ENCODE measurements at regions not wholly inside any gene's neighbourhood (a gene's known extent, or its start where the extent isn't known, plus 50 kb on each side); places are given as distances from the start of the nearest gene placed in this dataset.
"Not testable (repeated sequence)": the region's sequence is repeated elsewhere in the genome, so short reads cannot be mapped to it uniquely, and the experiment has no call there.

- DNase-seq (ENCODE audit: extremely low read depth, low read depth), result no peak
Observed at GRCh38 chr13:55550624-55551023, 1590.1 kb upstream of the PRR20A start.

- no peak for DNase-seq (ENCODE audit: extremely low read depth, low read depth)
Observed at GRCh38 chr13:55553701-55554100, 1587.0 kb upstream of the PRR20A start.

GRCh38 chr13:55554741-55555140 lies 1586.0 kb upstream of the PRR20A start:
- DNase-seq (ENCODE audit: extremely low read depth, low read depth), result no peak

- DNase-seq (ENCODE audit: extremely low read depth, low read depth), result no peak
Observed at GRCh38 chr13:55560331-55560730, 1580.4 kb upstream of the PRR20A start.

- no peak for DNase-seq (ENCODE audit: extremely low read depth, low read depth)
Observed at GRCh38 chr13:55563267-55563666, 1577.5 kb upstream of the PRR20A start.

GRCh38 chr13:55566334-55566733 lies 1574.4 kb upstream of the PRR20A start:
- no peak for DNase-seq (ENCODE audit: extremely low read depth, low read depth)

- no peak for DNase-seq (ENCODE audit: extremely low read depth, low read depth)
Observed at GRCh38 chr13:55566779-55567178, 1573.9 kb upstream of the PRR20A start.

GRCh38 chr13:55567721-55568625 lies 1572.7 kb upstream of the PRR20A start:
- no peak for DNase-seq (ENCODE audit: extremely low read depth, low read depth)

GRCh38 chr13:55569082-55569481 lies 1571.6 kb upstream of the PRR20A start:
- no peak for DNase-seq (ENCODE audit: extremely low read depth, low read depth)

GRCh38 chr13:55569514-55569913 lies 1571.2 kb upstream of the PRR20A start:
- DNase-seq (ENCODE audit: extremely low read depth, low read depth), result no peak

GRCh38 chr13:55570371-55570770 lies 1570.3 kb upstream of the PRR20A start:
- DNase-seq (ENCODE audit: extremely low read depth, low read depth), result no peak

GRCh38 chr13:55571237-55571867 lies 1569.4 kb upstream of the PRR20A start:
- no peak for DNase-seq (ENCODE audit: extremely low read depth, low read depth)

- DNase-seq (ENCODE audit: extremely low read depth, low read depth), result no peak
Observed at GRCh38 chr13:55572408-55572807, 1568.3 kb upstream of the PRR20A start.

- no peak for DNase-seq (ENCODE audit: extremely low read depth, low read depth)
Observed at GRCh38 chr13:55572862-55573261, 1567.9 kb upstream of the PRR20A start.

- DNase-seq (ENCODE audit: extremely low read depth, low read depth), result no peak
Observed at GRCh38 chr13:55573565-55573964, 1567.2 kb upstream of the PRR20A start.

- no peak for DNase-seq (ENCODE audit: extremely low read depth, low read depth)
Observed at GRCh38 chr13:55576389-55576788, 1564.3 kb upstream of the PRR20A start.

GRCh38 chr13:55577082-55577846 lies 1563.5 kb upstream of the PRR20A start:
- no peak for DNase-seq (ENCODE audit: extremely low read depth, low read depth)

GRCh38 chr13:55577847-55578210 lies 1562.9 kb upstream of the PRR20A start:
- no peak for DNase-seq (ENCODE audit: extremely low read depth, low read depth)

GRCh38 chr13:55582294-55582693 lies 1558.4 kb upstream of the PRR20A start:
- DNase-seq (ENCODE audit: extremely low read depth, low read depth), result not testable (repeated sequence)

- no peak for DNase-seq (ENCODE audit: extremely low read depth, low read depth)
Observed at GRCh38 chr13:55583953-55584593, 1556.6 kb upstream of the PRR20A start.

- no peak for DNase-seq (ENCODE audit: extremely low read depth, low read depth)
Observed at GRCh38 chr13:55602784-55603183, 1537.9 kb upstream of the PRR20A start.
